ENCODE measurements at regions not wholly inside any gene's neighbourhood (a gene's known extent, or its start where the extent isn't known, plus 50 kb on each side); places are given as distances from the start of the nearest gene placed in this dataset.
"Not testable (repeated sequence)": the region's sequence is repeated elsewhere in the genome, so short reads cannot be mapped to it uniquely, and the experiment has no call there.

GRCh38 chr6:12548526-12548925 is 168.0 kb upstream of the PHACTR1 start:
- no peaks in the 10 kb centered on the region for H4K20me1 ChIP-seq (ENCODE audit: insufficient read depth)
- H3K36me3 ChIP-seq (ENCODE audit: insufficient read depth, low read length), result no peaks in the 10 kb centered on the region
- H3K4me2 ChIP-seq (ENCODE audit: low read length), result no peak overlapping the region
- no peaks in the 10 kb centered on the region for H3K9me2 ChIP-seq (ENCODE audit: insufficient read depth, low read length)
- H3K9me3 ChIP-seq (ENCODE audit: low read length), result no peaks in the 10 kb centered on the region
- H3F3A ChIP-seq (ENCODE audit: insufficient read depth, low read length, poor library complexity, severe bottlenecking), result no peaks in the 10 kb centered on the region
- TF ChIP-seq RAD21 (conservative IDR thresholded peaks at IDR 0.05), result no peak
- TF ChIP-seq EP300 (conservative IDR thresholded peaks at IDR 0.05; ENCODE audit: poor library complexity, severe bottlenecking), result no peak
- TF ChIP-seq MXI1 (conservative IDR thresholded peaks at IDR 0.05; ENCODE audit: poor library complexity, severe bottlenecking), result no peak
- no peak for TF ChIP-seq CTCF (IDR thresholded peaks at IDR 0.05; ENCODE audit: poor library complexity, severe bottlenecking)
- TF ChIP-seq POLR2AphosphoS5 (IDR thresholded peaks at IDR 0.05), result no peak
- TF ChIP-seq EZH2 (IDR thresholded peaks at IDR 0.05; ENCODE audit: borderline replicate concordance, insufficient read depth, low read length, poor library complexity, severe bottlenecking), result no peak
- TF ChIP-seq TAF1 (IDR thresholded peaks at IDR 0.05; ENCODE audit: low read depth), result no peak
- TF ChIP-seq SMC3 (conservative IDR thresholded peaks at IDR 0.05; ENCODE audit: poor library complexity), result no peak
- TF ChIP-seq REST (IDR thresholded peaks at IDR 0.05; ENCODE audit: borderline replicate concordance), result no peak
- H2AFZ ChIP-seq (ENCODE audit: low read depth, low read length), result no peak overlapping the region
- H3K79me2 ChIP-seq (replicated peaks; ENCODE audit: insufficient read depth, low read length), result no peaks in the 10 kb centered on the region
- no peak overlapping the region for H3K4me3 ChIP-seq (ENCODE audit: low read length)
- no peak overlapping the region for H3K27ac ChIP-seq (ENCODE audit: low read length)
- H3K9ac ChIP-seq (ENCODE audit: low read length), result no peak overlapping the region
- no peaks in the 10 kb centered on the region for H3K27me3 ChIP-seq (ENCODE audit: insufficient read depth, low read depth, low read length)

- not testable (repeated sequence) for H2AFZ ChIP-seq (ENCODE audit: low read depth, low read length); H3K79me2 ChIP-seq (replicated peaks; ENCODE audit: insufficient read depth, low read length); H3K9me2 ChIP-seq (ENCODE audit: insufficient read depth, low read length); H3K36me3 ChIP-seq (ENCODE audit: insufficient read depth, low read length); H3K9me3 ChIP-seq (ENCODE audit: low read length); H3F3A ChIP-seq (ENCODE audit: insufficient read depth, low read length, poor library complexity, severe bottlenecking); H4K20me1 ChIP-seq (ENCODE audit: insufficient read depth); H3K4me2 ChIP-seq (ENCODE audit: low read length); H3K4me3 ChIP-seq (ENCODE audit: low read length); H3K27ac ChIP-seq (ENCODE audit: low read length); H3K27me3 ChIP-seq (ENCODE audit: insufficient read depth, low read depth, low read length); H3K9ac ChIP-seq (ENCODE audit: low read length)
Observed at GRCh38 chr6:12549445-12549844, 167.1 kb upstream of the PHACTR1 start.

- not testable (repeated sequence) for H3K9ac ChIP-seq (ENCODE audit: low read length); H3K27ac ChIP-seq (ENCODE audit: low read length); H3K4me3 ChIP-seq (ENCODE audit: low read length); H4K20me1 ChIP-seq (ENCODE audit: insufficient read depth); H3K9me2 ChIP-seq (ENCODE audit: insufficient read depth, low read length); H3F3A ChIP-seq (ENCODE audit: insufficient read depth, low read length, poor library complexity, severe bottlenecking); H3K27me3 ChIP-seq (ENCODE audit: insufficient read depth, low read depth, low read length); H3K79me2 ChIP-seq (replicated peaks; ENCODE audit: insufficient read depth, low read length); H3K9me3 ChIP-seq (ENCODE audit: low read length); H3K36me3 ChIP-seq (ENCODE audit: insufficient read depth, low read length); H3K4me2 ChIP-seq (ENCODE audit: low read length); H2AFZ ChIP-seq (ENCODE audit: low read depth, low read length)
Observed at GRCh38 chr6:12554820-12555219, 161.7 kb upstream of the PHACTR1 start.
